ENCODE measurements at regions not wholly inside any gene's neighbourhood (a gene's known extent, or its start where the extent isn't known, plus 50 kb on each side); places are given as distances from the start of the nearest gene placed in this dataset.

GRCh38 chr19:29268721-29269393 lies 55.9 kb upstream of the UQCRFS1 start:
- CTCF ChIA-PET = no interaction called here
- TF ChIP-seq CEBPB (IDR thresholded peaks at IDR 0.05; ENCODE audit: low read depth) = no peak
- TF ChIP-seq TCF7L2 (IDR thresholded peaks at IDR 0.05; ENCODE audit: borderline replicate concordance, extremely low read depth, insufficient read depth, insufficient read length) = no peak
- no peak for TF ChIP-seq SRF (IDR thresholded peaks at IDR 0.05; ENCODE audit: low read depth)
- no peak for TF ChIP-seq SIN3A (IDR thresholded peaks at IDR 0.05; ENCODE audit: low read depth)
- no peak for TF ChIP-seq POLR2AphosphoS5 (IDR thresholded peaks at IDR 0.05; ENCODE audit: low read depth, low read length)
- TF ChIP-seq ATF3 (IDR thresholded peaks at IDR 0.05) = no peak
- no peak for TF ChIP-seq JUND (IDR thresholded peaks at IDR 0.05)

GRCh38 chr19:29269641-29270040 lies 56.7 kb upstream of the UQCRFS1 start:
- no peak overlapping the region for H3K27ac ChIP-seq (ENCODE audit: low read depth, low read length)
- ATAC-seq (no peak), DNase-seq (ENCODE audit: low read depth, low spot score) (no peak)
- TF ChIP-seq SP1 (IDR thresholded peaks at IDR 0.05; ENCODE audit: low read depth) = no peak
- TF ChIP-seq CTCF (IDR thresholded peaks at IDR 0.05 in 2 of 3, conservative IDR thresholded peaks at IDR 0.05 in 1 of 3; ENCODE audit: borderline replicate concordance in 1 of 3, insufficient read depth in 1 of 3, low read depth in 2 of 3, low read length in 2 of 3) = no peak
- TF ChIP-seq SRF (IDR thresholded peaks at IDR 0.05; ENCODE audit: low read depth) = no peak
- no peak for TF ChIP-seq TCF7L2 (IDR thresholded peaks at IDR 0.05; ENCODE audit: borderline replicate concordance, extremely low read depth, insufficient read depth, insufficient read length)
- no peak for TF ChIP-seq POLR2AphosphoS5 (IDR thresholded peaks at IDR 0.05; ENCODE audit: low read depth, low read length)
- no TSS peak for BruUV-seq (replicated peaks)
- no peaks in the 10 kb centered on the region for H3K9me2 ChIP-seq (ENCODE audit: insufficient read depth)
- H2AFZ ChIP-seq (ENCODE audit: low read depth, low read length, poor library complexity, severe bottlenecking) = no peak overlapping the region
- no peaks in the 10 kb centered on the region for H3K79me2 ChIP-seq (ENCODE audit: insufficient read depth, low read length)
- no peaks in the 10 kb centered on the region for H3K36me3 ChIP-seq (ENCODE audit: control insufficient read depth in 1 of 2, insufficient read depth in 2 of 2, low read length in 2 of 2)
- H4K20me1 ChIP-seq (ENCODE audit: insufficient read depth) = no peaks in the 10 kb centered on the region
- intact Hi-C loops (cut with micrococcal nuclease) = no loop called here
- H3K4me2 ChIP-seq (ENCODE audit: low read length) = no peak overlapping the region
- H3K4me3 ChIP-seq (replicated peaks in 1 of 2; ENCODE audit: low read depth in 1 of 2, low read length in 2 of 2) = no peak overlapping the region
- no peaks in the 10 kb centered on the region for H3K4me1 ChIP-seq (ENCODE audit: control insufficient read depth in 1 of 2, insufficient read depth in 2 of 2, low read length in 2 of 2)
- ChIA-PET POLR2A (no interaction called here), RAD21 (ENCODE audit: low non-redundant PET in 1 of 2, low total read pairs in 2 of 2, uncharacterized antibody in 2 of 2, unreplicated experiment in 2 of 2) (no interaction called here), CTCF (interaction anchor here (0.5 to 0.6 kb wide), 2 partner anchors 178 to 1458 kb away, joined by 3 read pairs; no protein-coding TSS in a partner anchor)
- no peak overlapping the region for H3K9ac ChIP-seq (ENCODE audit: low read length)
- no peaks in the 10 kb centered on the region for H3K27me3 ChIP-seq (ENCODE audit: insufficient read depth, low read length)
- no peaks in the 10 kb centered on the region for H3K9me3 ChIP-seq (ENCODE audit: control insufficient read depth in 1 of 2, insufficient read depth in 1 of 2, low read depth in 1 of 2, low read length in 2 of 2)

More at GRCh38 chr19:29268721-29269393, 55.9 kb upstream of the UQCRFS1 start:
- RAD21 ChIA-PET (ENCODE audit: low non-redundant PET in 1 of 2, low total read pairs in 2 of 2, uncharacterized antibody in 2 of 2, unreplicated experiment in 2 of 2) = no interaction called here
- Histone ChIP-seq H3K4me1 (ENCODE audit: control insufficient read depth in 1 of 2, insufficient read depth in 2 of 2, low read length in 2 of 2) (no peaks in the 10 kb centered on the region), H3K4me3 (replicated peaks in 1 of 2; ENCODE audit: low read depth in 1 of 2, low read length in 2 of 2) (no peak overlapping the region), H3K9ac (ENCODE audit: low read length) (no peak overlapping the region), H3K9me3 (ENCODE audit: control insufficient read depth in 1 of 2, insufficient read depth in 1 of 2, low read depth in 1 of 2, low read length in 2 of 2) (no peaks in the 10 kb centered on the region), H3K27ac (ENCODE audit: low read depth, low read length) (no peak overlapping the region), H3K9me2 (ENCODE audit: insufficient read depth) (no peaks in the 10 kb centered on the region), H3K27me3 (ENCODE audit: insufficient read depth, low read length) (no peaks in the 10 kb centered on the region), H3K4me2 (ENCODE audit: low read length) (no peak overlapping the region), H2AFZ (ENCODE audit: low read depth, low read length, poor library complexity, severe bottlenecking) (no peak overlapping the region), H4K20me1 (ENCODE audit: insufficient read depth) (no peaks in the 10 kb centered on the region), H3K79me2 (ENCODE audit: insufficient read depth, low read length) (no peaks in the 10 kb centered on the region), H3K36me3 (ENCODE audit: control insufficient read depth in 1 of 2, insufficient read depth in 2 of 2, low read length in 2 of 2) (no peaks in the 10 kb centered on the region)
- POLR2A ChIA-PET = no interaction called here
- no TSS peak for BruUV-seq (replicated peaks)
- DNase-seq (ENCODE audit: low read depth, low spot score) (no peak), ATAC-seq (no peak)
- intact Hi-C loops (cut with micrococcal nuclease) = no loop called here
